SIG-M5 (cell line): ENCODE measurements at regions not wholly inside any gene's neighbourhood (a gene's known extent, or its start where the extent isn't known, plus 50 kb on each side); places are given as distances from the start of the nearest gene placed in this dataset.

Experiments
- DNase-seq: peaks from one replicate; lab custom pipeline; 2025; lab: John Stamatoyannopoulos, UW

GRCh38 chr2:147711031-147711430 is 133.8 kb upstream of the ACVR2A start:
- no peak for DNase-seq

DNA sequence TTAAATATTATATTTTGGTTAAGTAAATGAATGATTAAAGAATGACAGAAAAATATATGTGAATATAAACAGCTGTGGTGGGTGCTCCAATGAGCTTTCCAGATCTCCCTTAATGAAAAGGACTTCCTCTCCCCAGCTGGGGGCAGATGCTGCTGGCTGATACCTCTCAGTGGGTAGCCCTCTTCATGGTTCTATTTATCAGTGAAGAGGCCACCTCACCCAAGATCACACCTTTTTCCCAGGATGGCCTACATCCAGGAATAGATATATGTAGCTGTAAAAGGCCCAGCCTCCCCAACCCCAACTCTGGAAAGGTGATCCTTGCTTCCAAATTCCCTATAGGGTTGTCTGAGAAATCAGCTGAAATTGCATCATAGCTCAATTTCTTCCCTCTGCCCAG is 135.2 kb upstream of the ACVR2A start:
- DNase-seq, result no peak

DNA sequence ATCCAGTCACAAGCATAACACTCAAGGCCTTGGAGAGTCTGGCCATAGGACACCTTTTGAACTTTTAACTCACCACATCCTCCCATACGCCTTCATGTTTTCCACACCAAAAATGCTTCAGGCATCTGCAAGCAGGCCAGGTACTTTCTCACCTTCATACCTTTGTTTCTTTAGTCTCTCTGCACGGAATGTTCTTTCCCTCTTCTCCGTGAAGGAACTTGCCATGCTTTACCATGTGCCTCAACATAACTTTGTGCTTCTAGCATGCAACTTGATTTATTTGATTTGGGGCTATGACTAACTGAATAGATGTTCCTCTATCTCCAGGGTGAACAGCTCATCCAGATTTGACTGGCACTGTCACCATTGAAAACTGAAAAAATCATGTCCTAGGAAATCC is 141.7 kb upstream of the ACVR2A start:
- no peak for DNase-seq

GRCh38 chr2:147698166-147698565 is 146.7 kb upstream of the ACVR2A start:
- no peak for DNase-seq

- no peak for DNase-seq
Measured at GRCh38 chr2:147696426-147696825, 148.4 kb upstream of the ACVR2A start.

DNA sequence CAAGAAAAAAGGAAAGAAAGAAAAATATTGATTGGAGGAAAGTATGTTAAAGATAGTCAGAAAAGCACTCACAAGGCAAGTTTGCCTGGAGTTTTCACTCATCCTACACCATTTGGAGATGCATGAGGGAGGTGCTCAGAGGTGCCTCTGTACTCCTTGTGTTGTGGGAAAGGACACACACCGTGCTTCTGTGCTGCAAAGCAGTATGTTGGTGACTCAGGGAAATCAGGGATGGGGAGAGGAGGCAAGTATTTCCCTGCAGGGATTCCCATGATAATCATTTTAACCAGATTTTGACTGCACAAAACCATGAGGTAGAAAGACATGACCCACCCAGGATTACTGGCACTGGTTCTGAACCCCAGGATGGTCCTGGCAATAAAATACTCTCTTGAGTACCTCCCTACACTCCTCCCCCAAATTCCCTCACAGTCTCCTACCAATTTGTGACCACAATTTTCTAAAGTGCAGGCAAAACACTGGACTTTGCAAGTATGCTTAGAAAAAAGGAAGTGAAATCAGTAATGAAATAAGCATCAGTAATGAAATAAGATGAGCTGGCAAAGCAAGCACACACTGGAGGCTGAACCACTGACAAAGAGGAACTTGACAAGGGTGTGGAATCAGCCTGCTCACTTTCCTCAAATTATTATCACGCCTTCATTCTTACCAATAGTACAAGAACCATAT is 155.5 kb upstream of the ACVR2A start:
- DNase-seq, result peak; percentile 76

- DNase-seq, result no peak
Measured at GRCh38 chr2:147688242-147688641, 156.6 kb upstream of the ACVR2A start.

DNA sequence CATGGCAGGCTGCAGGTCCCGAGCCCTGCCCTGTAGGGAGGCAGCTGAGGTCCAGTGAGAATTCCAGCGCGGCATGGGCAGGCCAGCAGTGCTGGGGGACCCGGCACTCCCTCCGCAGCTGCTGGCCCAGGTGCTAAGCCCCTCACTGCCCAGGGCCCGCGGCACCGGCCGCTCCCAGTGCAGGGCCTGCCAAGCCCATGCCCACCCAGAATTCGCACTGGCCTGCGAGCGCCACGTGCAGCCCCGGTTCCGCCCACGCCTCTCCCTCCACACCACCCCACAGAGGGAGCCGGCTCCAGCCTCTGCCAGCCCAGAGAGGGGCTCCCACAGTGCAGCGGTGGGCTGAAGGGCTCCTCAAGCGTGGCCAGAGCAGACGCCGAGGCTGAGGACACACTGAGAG is 158.5 kb upstream of the ACVR2A start:
- DNase-seq, result no peak

- DNase-seq, result no peak
Measured at GRCh38 chr2:147684903-147685302, 159.9 kb upstream of the ACVR2A start.

DNA sequence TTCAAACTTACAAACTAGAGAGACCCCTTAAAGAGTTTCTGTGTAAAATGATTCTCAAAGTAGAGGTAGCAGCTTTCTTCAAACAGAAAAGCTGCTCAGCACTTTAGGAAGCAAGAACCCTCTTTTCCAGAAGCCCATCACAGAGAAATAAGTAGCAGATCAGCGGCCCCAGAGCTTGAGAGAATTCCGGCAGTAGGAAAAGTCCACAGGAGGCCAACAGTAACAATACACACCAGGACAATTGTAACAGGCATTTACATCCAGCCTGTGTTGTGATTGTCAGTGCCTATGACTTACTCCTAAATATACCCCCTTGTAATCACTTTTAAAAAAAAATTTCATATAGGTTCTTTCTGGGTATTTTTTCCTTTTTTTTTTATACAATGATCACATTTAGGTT is 161.4 kb upstream of the ACVR2A start:
- no peak for DNase-seq

DNA sequence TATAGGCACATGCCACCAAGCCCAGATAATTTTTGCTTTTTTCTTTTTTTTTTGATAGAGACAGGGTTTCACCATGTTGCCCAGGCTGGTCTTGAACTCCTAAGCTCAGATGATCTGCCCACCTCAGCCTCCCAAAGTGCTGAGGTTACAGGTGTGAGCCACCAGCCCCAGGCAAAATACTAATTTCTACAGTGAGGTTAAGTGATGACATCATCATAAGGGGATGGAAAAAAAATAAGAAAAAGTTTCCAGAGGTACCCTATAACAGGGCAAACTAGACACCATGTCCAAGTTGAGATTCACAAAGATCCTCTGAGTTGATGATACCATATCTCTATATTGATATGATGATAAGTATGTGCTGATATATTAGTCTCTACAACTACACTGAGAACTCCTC is 163.7 kb upstream of the ACVR2A start:
- DNase-seq, result no peak

- no peak for DNase-seq
Measured at GRCh38 chr2:147679955-147680531, 164.8 kb upstream of the ACVR2A start.

DNA sequence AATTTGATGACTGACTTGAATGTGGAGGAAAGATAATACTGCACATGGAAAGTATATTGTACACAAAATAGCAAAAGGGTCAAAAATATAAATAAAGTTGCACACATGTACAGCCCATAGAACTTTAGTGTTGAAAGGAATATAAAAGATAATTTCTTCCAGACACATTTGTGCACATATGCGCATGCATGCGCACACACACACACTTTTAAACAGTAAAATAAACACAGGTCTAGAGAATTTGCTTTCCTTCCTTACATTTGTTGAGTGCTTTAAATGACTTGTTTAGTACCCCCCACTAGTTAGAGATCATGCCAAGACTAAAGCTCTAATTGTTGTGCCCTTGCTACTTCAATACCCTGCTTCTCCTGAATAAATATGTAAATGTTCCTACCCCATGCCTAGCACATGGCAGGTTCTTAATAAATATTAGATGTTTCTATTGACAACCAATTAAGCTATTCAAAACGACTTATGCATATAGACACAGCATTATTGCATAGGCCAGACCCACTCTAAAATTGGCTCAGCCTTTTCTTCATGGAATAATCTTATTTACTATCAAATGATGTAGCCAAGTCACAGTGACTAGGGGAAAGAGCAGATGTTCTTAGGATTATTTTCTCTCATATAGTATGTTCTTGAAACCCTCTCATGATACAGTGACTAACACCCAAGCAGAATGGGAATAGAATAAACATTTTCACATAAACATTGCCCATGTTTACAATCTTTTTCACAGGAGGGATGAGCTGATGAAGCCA is 165.5 kb upstream of the ACVR2A start:
- DNase-seq, result no peak

GRCh38 chr2:147665105-147665504 is 179.7 kb upstream of the ACVR2A start:
- no peak for DNase-seq

GRCh38 chr2:147663962-147664361 is 180.9 kb upstream of the ACVR2A start:
- no peak for DNase-seq

- DNase-seq, result no peak
Measured at GRCh38 chr2:147663153-147663961, 181.5 kb upstream of the ACVR2A start.

DNA sequence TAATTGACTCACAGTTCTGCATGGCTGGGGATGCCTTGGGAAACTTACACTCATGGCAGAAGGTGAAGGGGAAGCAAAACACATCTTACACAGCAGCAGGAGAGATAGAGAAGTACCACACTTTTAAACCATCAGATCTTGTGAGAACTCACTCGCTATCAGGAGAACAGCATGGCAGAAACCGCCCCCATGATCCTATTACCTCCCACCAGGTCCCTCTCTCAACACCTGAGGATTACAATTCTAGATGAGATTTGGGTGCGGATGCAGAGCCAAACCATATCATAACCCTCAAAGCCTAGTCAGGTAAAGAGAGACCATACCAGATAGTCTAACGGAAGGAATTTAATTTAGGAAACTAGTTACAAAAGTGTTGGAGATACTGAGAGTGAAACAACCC is 182.6 kb upstream of the ACVR2A start:
- no peak for DNase-seq

DNA sequence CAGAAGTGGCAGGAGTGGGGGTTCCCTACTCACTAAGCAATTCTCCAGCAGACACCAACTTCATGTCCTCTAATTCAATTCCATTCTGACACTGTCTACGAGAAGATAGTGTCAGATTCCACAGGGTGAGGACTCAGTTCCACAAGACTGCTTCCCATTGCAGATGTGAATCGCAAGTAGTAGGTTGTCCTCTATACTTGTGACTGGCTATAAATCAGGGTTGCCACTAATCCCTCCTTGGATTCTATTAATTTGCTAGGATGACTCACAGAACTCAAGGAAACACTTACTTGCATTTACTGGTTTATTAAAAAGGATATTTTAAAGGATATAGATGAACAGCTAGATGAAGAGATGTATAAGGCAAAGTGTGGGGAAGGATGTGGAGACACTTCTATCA is 184.1 kb upstream of the ACVR2A start:
- no peak for DNase-seq

DNA sequence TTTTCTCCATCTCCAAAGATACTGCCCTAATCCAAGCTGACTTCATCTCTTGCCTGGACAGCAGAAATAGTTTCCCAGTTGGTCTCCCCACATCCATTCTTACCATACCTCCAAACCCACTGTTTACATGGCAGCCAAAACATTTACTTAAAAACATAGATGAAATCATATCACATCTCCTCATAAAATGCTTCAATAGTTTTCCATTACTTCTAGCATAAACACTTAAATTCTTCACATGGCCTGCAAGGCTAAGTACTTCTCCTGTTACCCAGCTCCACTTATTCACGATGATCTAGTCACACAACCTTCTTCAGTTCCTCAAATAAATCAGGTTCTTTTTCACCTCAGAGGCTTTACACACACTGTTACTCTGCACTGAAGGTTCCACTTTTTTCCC is 185.8 kb upstream of the ACVR2A start:
- no peak for DNase-seq

GRCh38 chr2:147657086-147658000 is 187.5 kb upstream of the ACVR2A start:
- no peak for DNase-seq

DNA sequence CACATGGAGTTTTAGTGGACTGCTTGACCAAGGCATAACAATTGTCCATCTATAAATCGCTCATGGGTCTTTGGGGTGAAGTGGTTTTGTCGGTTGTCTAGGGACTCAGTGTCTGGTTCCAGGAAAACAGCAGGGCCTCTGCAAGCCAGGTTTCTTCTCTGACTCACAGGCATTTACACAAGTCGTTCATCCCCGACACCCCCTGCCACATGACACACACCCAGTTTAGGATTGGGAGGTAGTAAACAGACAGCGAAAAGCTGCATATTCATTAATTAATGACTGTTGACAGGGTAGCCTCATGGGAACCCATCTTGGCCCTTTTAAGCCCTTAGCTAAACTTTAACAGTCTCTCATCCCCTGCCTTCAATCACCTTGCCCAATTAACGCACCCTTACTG is 194.8 kb upstream of the ACVR2A start:
- no peak for DNase-seq

GRCh38 chr2:147649286-147649685 is 195.5 kb upstream of the ACVR2A start:
- no peak for DNase-seq
